ENCODE measurements at regions not wholly inside any gene's neighbourhood (a gene's known extent, or its start where the extent isn't known, plus 50 kb on each side); places are given as distances from the start of the nearest gene placed in this dataset.

GRCh38 chr13:75025956-75026355 lies 456.0 kb downstream of the TBC1D4 start:
- no peak for TF ChIP-seq ATF2 (IDR thresholded peaks at IDR 0.05; ENCODE audit: low read length)
- no peak for TF ChIP-seq CTCF (IDR thresholded peaks at IDR 0.05; ENCODE audit: control extremely low read depth in 1 of 3, insufficient read depth in 1 of 3, low read depth in 1 of 3, low read length in 3 of 3)
- no peak for TF ChIP-seq POLR2A (IDR thresholded peaks at IDR 0.05; ENCODE audit: control extremely low read depth in 1 of 2, low read depth in 2 of 2, low read length in 2 of 2)
- TF ChIP-seq SP2 (IDR thresholded peaks at IDR 0.05; ENCODE audit: low read length), result no peak
- no peak for TF ChIP-seq POLR2AphosphoS5 (IDR thresholded peaks at IDR 0.05; ENCODE audit: low read depth, low read length)
- no peak for TF ChIP-seq BCL11A (IDR thresholded peaks at IDR 0.05; ENCODE audit: low read depth in 2 of 2, low read length in 2 of 2)
- TF ChIP-seq FOSL1 (IDR thresholded peaks at IDR 0.05; ENCODE audit: insufficient read depth, low read depth, low read length), result no peak
